ENCODE measurements at regions not wholly inside any gene's neighbourhood (a gene's known extent, or its start where the extent isn't known, plus 50 kb on each side); places are given as distances from the start of the nearest gene placed in this dataset.
"Not testable (repeated sequence)": the region's sequence is repeated elsewhere in the genome, so short reads cannot be mapped to it uniquely, and the experiment has no call there.

GRCh38 chr20:40880063-40880728, 148.4 kb upstream of the TOP1 start:
- no peak for DNase-seq
- Histone ChIP-seq H3K27me3 (no peaks in the 10 kb centered on the region), H3K4me1 (no peaks in the 10 kb centered on the region), H3K9me3 (no peaks in the 10 kb centered on the region), H3K36me3 (no peaks in the 10 kb centered on the region), H3K4me3 (ENCODE audit: low read depth, low read length) (no peak overlapping the region)
- TF ChIP-seq CTCF (IDR thresholded peaks at IDR 0.05; ENCODE audit: low read depth, low read length) = no peak

- Histone ChIP-seq H3K9me3 (no peaks in the 10 kb centered on the region), H3K36me3 (no peaks in the 10 kb centered on the region), H3K27me3 (no peaks in the 10 kb centered on the region), H3K4me1 (no peaks in the 10 kb centered on the region), H3K4me3 (ENCODE audit: low read depth, low read length) (no peak overlapping the region)
- DNase-seq = no peak
- no peak for TF ChIP-seq CTCF (IDR thresholded peaks at IDR 0.05; ENCODE audit: low read depth, low read length)
Observed at GRCh38 chr20:40880729-40881109, 147.9 kb upstream of the TOP1 start.

GRCh38 chr20:40882152-40882551, 146.5 kb upstream of the TOP1 start:
- Histone ChIP-seq H3K36me3 (no peaks in the 10 kb centered on the region), H3K27me3 (no peaks in the 10 kb centered on the region), H3K4me1 (no peaks in the 10 kb centered on the region), H3K4me3 (ENCODE audit: low read depth, low read length) (no peak overlapping the region), H3K9me3 (no peaks in the 10 kb centered on the region)
- TF ChIP-seq CTCF (IDR thresholded peaks at IDR 0.05; ENCODE audit: low read depth, low read length) = no peak
- no peak for DNase-seq

- Histone ChIP-seq H3K4me3 (ENCODE audit: low read depth, low read length) (no peak overlapping the region), H3K4me1 (no peaks in the 10 kb centered on the region), H3K9me3 (no peaks in the 10 kb centered on the region), H3K36me3 (no peaks in the 10 kb centered on the region), H3K27me3 (no peaks in the 10 kb centered on the region)
- TF ChIP-seq CTCF (IDR thresholded peaks at IDR 0.05; ENCODE audit: low read depth, low read length) = no peak
- peak; percentile 67 for DNase-seq
Observed at GRCh38 chr20:40883097-40883496, 145.5 kb upstream of the TOP1 start.

GRCh38 chr20:40887105-40887504, 141.5 kb upstream of the TOP1 start:
- Histone ChIP-seq H3K4me1 (no peaks in the 10 kb centered on the region), H3K9me3 (no peaks in the 10 kb centered on the region)
- no peak for DNase-seq

GRCh38 chr20:40889266-40889665, 139.4 kb upstream of the TOP1 start:
- not testable (repeated sequence) for H3K27me3 ChIP-seq; H3K9me3 ChIP-seq; H3K4me1 ChIP-seq; H3K36me3 ChIP-seq; H3K4me3 ChIP-seq (ENCODE audit: low read depth, low read length); DNase-seq

More at GRCh38 chr20:40887105-40887504, 141.5 kb upstream of the TOP1 start:
- TF ChIP-seq CTCF (IDR thresholded peaks at IDR 0.05; ENCODE audit: low read depth, low read length) = no peak
- no peak overlapping the region for H3K4me3 ChIP-seq (ENCODE audit: low read depth, low read length)
- H3K27me3 ChIP-seq = no peaks in the 10 kb centered on the region
- no peaks in the 10 kb centered on the region for H3K36me3 ChIP-seq
